Fibroblast of lung (primary cell): ENCODE measurements at regions not wholly inside any gene's neighbourhood (a gene's known extent, or its start where the extent isn't known, plus 50 kb on each side); places are given as distances from the start of the nearest gene placed in this dataset.

Experiments
- CTCF ChIP-seq, 2 donors: IDR thresholded peaks in 1 of 2; conservative IDR thresholded peaks in 1 of 2; 1 replicate in 1 of 2; 2 replicates in 1 of 2; pipeline ENCODE4 v1.5.1; 2011 to 2012; ENCODE audit warnings: low read length in 2 of 2, control low read depth in 1 of 2, inconsistent platforms in 1 of 2, low read depth in 1 of 2, mild to moderate bottlenecking in 1 of 2
- EZH2 ChIP-seq: IDR thresholded peaks from 2 replicates; pipeline ENCODE4 v1.5.1; 2012; ENCODE audit warnings: low read length, control low read depth, mild to moderate bottlenecking; ENCODE audit errors: missing control alignments

GRCh38 chr7:41319581-41319980 lies 383.3 kb downstream of the INHBA start:
- TF ChIP-seq CTCF (conservative IDR thresholded peaks at IDR 0.05 in 1 of 2, IDR thresholded peaks at IDR 0.05 in 1 of 2; ENCODE audit: low read depth in 1 of 2, low read length in 2 of 2) = no peak
- TF ChIP-seq EZH2 = no peak
